ENCODE measurements at regions not wholly inside any gene's neighbourhood (a gene's known extent, or its start where the extent isn't known, plus 50 kb on each side); places are given as distances from the start of the nearest gene placed in this dataset.

GRCh38 chr1:186757851-186758250 lies 70.9 kb upstream of the PLA2G4A start:
- Mint-ChIP-seq H3K36me3 (no peaks in the 10 kb centered on the region), H3K9me3 (no peaks in the 10 kb centered on the region), H3K27me3 (ENCODE audit: low read depth) (no peaks in the 10 kb centered on the region), H3K4me1 (peaks cover 11% of the 10 kb centered on the region), H3K27ac (no peak overlapping the region), H3K4me3 (no peak overlapping the region)
- no peak for TF ChIP-seq FOXP1 (CRISPR knock-in tag; IDR thresholded peaks at IDR 0.05; ENCODE audit: borderline replicate concordance)
- TF ChIP-seq ZNF121 (CRISPR knock-in tag; IDR thresholded peaks at IDR 0.05) = no peak
- CTCF ChIA-PET = no interaction called here
- ATAC-seq (no peak), DNase-seq (ENCODE audit: low spot score) (no peak)
- POLR2A ChIA-PET = no interaction called here

GRCh38 chr1:186754542-186755145 lies 74.1 kb upstream of the PLA2G4A start:
- Mint-ChIP-seq H3K36me3 (no peaks in the 10 kb centered on the region), H3K27ac (no peak overlapping the region), H3K4me3 (no peak overlapping the region), H3K4me1 (no peaks in the 10 kb centered on the region), H3K9me3 (0 out of 2 replicates have a peak, but pooled peaks cover 2% of the 10 kb centered on the region), H3K27me3 (ENCODE audit: low read depth) (no peaks in the 10 kb centered on the region)
- DNase-seq (ENCODE audit: low spot score) (no peak), ATAC-seq (no peak)
- ChIA-PET POLR2A (no interaction called here), CTCF (interaction anchor here (1.0 kb wide), 1 partner anchor 32 kb away, joined by 4 read pairs; no protein-coding TSS in a partner anchor)
- TF ChIP-seq MXD4 (CRISPR knock-in tag; IDR thresholded peaks at IDR 0.05; ENCODE audit: borderline replicate concordance) (no peak), EMX1 (CRISPR knock-in tag; IDR thresholded peaks at IDR 0.05) (no peak), E2F4 (CRISPR knock-in tag; IDR thresholded peaks at IDR 0.05; ENCODE audit: borderline replicate concordance, low read depth) (no peak), ATF2 (CRISPR knock-in tag; IDR thresholded peaks at IDR 0.05; ENCODE audit: borderline replicate concordance, low read depth) (no peak), ZNF396 (CRISPR knock-in tag; IDR thresholded peaks at IDR 0.05; ENCODE audit: borderline replicate concordance) (no peak), STAT6 (CRISPR knock-in tag; conservative IDR thresholded peaks at IDR 0.05; ENCODE audit: low read depth) (no peak), HMGXB4 (CRISPR knock-in tag; IDR thresholded peaks at IDR 0.05) (no peak), AFF4 (CRISPR knock-in tag; IDR thresholded peaks at IDR 0.05; ENCODE audit: borderline replicate concordance) (no peak), ZNF425 (CRISPR knock-in tag; conservative IDR thresholded peaks at IDR 0.05) (no peak), E2F5 (CRISPR knock-in tag; IDR thresholded peaks at IDR 0.05) (no peak), TCF7 (CRISPR knock-in tag; IDR thresholded peaks at IDR 0.05; ENCODE audit: low read depth) (no peak), PREB (CRISPR knock-in tag; IDR thresholded peaks at IDR 0.05; ENCODE audit: borderline replicate concordance) (no peak), NFATC4 (CRISPR knock-in tag; IDR thresholded peaks at IDR 0.05) (no peak), ZSCAN18 (CRISPR knock-in tag; IDR thresholded peaks at IDR 0.05) (no peak)
